Transverse colon (tissue), 4 donors: ENCODE measurements at regions not wholly inside any gene's neighbourhood (a gene's known extent, or its start where the extent isn't known, plus 50 kb on each side); places are given as distances from the start of the nearest gene placed in this dataset.

Experiments
- DNase-seq: peaks from one replicate; pipeline ENCODE4 v3.0.0-alpha.2; 2019
- H3K27ac ChIP-seq, 4 donors: fragments of 200-600 bp; sonication (generic); 2 replicates each; pipeline ENCODE4 v1.5.1; 2016 to 2018; ENCODE audit warnings: inconsistent platforms in 4 of 4
- H3K27me3 ChIP-seq: fragments of 200-600 bp; sonication (generic); 2 replicates; pipeline ENCODE4 v1.5.1; 2017; ENCODE audit warnings: inconsistent platforms
- H3K36me3 ChIP-seq, 4 donors: fragments of 200-600 bp; sonication (generic); 2 replicates each; pipeline ENCODE4 v1.5.1; 2017 to 2019; ENCODE audit warnings: inconsistent platforms in 4 of 4
- H3K4me1 ChIP-seq, 4 donors: fragments of 200-600 bp; sonication (generic); 2 replicates each; pipeline ENCODE4 v1.5.1; 2017 to 2020; ENCODE audit warnings: inconsistent platforms in 4 of 4
- H3K4me3 ChIP-seq, 4 donors: fragments of 200-600 bp; sonication (generic); 1 replicate in 1 of 4; 2 replicates in 3 of 4; pipeline versions ENCODE4 v1.5.1 to v1.6.1; 2017 to 2019; ENCODE audit warnings: inconsistent platforms in 4 of 4
- H3K9me3 ChIP-seq, 2 donors: fragments of 200-600 bp; sonication (generic); 2 replicates each; pipeline ENCODE4 v1.5.1; 2017 to 2019; ENCODE audit warnings: inconsistent platforms in 2 of 2
- EP300 ChIP-seq: sonication (generic); formaldehyde crosslinking; IDR thresholded peaks from one replicate; pipeline ENCODE4 v1.6.1; 2017; ENCODE audit warnings: antibody characterized with exemption, low read depth
- POLR2A ChIP-seq: fragments of 450-650 bp; IDR thresholded peaks from one replicate; pipeline ENCODE4 v1.6.1; 2016; ENCODE audit warnings: antibody characterized with exemption, mild to moderate bottlenecking, moderate library complexity
- POLR2AphosphoS5 ChIP-seq, 3 donors: sonication (generic); formaldehyde crosslinking; IDR thresholded peaks; one replicate each; pipeline ENCODE4 v1.6.1; 2016; ENCODE audit warnings: antibody characterized with exemption in 3 of 3
- WGBS, 2 donors: methylation state at CpG; one replicate each; pipeline ENCODE4 v1.1.5; 2018; ENCODE audit warnings: low coverage in 1 of 2; 5-methylcytosine and 5-hydroxymethylcytosine counted together
- in situ Hi-C, 4 donors: fragments of 200-750 bp; cut with MboI; loops; one replicate each; pipeline versions ENCODE4 v1.15.0 to v1.15.1; 2017; ENCODE audit warnings: low sequenced_read_pairs in 3 of 4, low pct_ligation_motif_present in 1 of 4, low pct_unique_long_range_greater_than_20kb in 1 of 4
- intact Hi-C: fragments of 100-400 bp; cut with DNase I; formaldehyde crosslinking; loops from one replicate; pipeline ENCODE4 v1.15.1; 2023; ENCODE audit warnings: low total_unique reads
- TF ChIP-seq, protein P1 (sequence below), 5 experiments: fragments of 200-600 bp in 3 of 5; fragments of 450-650 bp in 2 of 5; sonication (generic) in 3 of 5; IDR thresholded peaks; 1 replicate in 2 of 5; 2 replicates in 3 of 5; pipeline ENCODE4 v1.5.1; 2016 to 2017; ENCODE audit warnings: antibody characterized with exemption in 5 of 5, inconsistent platforms in 3 of 5, mild to moderate bottlenecking in 2 of 5, moderate library complexity in 1 of 5

DNA sequence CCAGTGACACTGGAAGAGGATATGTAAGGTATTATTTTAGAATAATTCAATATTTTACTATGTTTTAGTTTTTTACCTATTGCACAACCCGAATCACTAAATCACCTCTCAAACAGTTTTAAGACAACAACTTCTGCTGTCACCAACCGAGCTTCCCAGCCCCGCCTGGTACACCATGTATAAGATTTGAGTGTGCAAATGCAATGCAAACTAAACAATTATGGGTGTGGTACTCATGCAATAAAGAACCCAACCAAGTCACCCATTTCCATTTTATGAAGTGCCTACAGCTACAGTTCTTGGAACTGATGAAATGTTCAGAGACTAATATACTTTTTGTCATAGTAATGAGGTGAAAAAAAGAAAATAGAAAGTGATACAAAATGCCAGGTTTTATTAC lies 256.2 kb downstream of the TAFA4 start:
- WGBS, 2 donors = 40 to 70% methylated on average over 1 to 3 of the region's 3 CpGs
- no peak for DNase-seq
- H3K4me1 ChIP-seq = no peaks in the 10 kb centered on the region
- no peaks in the 10 kb centered on the region for H3K27me3 ChIP-seq
- no peaks in the 10 kb centered on the region for H3K9me3 ChIP-seq
- in situ Hi-C loops = no loop called here
- no peak overlapping the region for H3K27ac ChIP-seq
- no peak overlapping the region for H3K4me3 ChIP-seq
- H3K36me3 ChIP-seq = no peaks in the 10 kb centered on the region
- no peak for TF ChIP-seq POLR2A
- no peak for TF ChIP-seq POLR2AphosphoS5 (IDR thresholded peaks at IDR 0.05)
- no peak for TF ChIP-seq EP300
- TF ChIP-seq, protein P1, sequence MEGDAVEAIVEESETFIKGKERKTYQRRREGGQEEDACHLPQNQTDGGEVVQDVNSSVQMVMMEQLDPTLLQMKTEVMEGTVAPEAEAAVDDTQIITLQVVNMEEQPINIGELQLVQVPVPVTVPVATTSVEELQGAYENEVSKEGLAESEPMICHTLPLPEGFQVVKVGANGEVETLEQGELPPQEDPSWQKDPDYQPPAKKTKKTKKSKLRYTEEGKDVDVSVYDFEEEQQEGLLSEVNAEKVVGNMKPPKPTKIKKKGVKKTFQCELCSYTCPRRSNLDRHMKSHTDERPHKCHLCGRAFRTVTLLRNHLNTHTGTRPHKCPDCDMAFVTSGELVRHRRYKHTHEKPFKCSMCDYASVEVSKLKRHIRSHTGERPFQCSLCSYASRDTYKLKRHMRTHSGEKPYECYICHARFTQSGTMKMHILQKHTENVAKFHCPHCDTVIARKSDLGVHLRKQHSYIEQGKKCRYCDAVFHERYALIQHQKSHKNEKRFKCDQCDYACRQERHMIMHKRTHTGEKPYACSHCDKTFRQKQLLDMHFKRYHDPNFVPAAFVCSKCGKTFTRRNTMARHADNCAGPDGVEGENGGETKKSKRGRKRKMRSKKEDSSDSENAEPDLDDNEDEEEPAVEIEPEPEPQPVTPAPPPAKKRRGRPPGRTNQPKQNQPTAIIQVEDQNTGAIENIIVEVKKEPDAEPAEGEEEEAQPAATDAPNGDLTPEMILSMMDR (IDR thresholded peaks at IDR 0.05) = no peak
- intact Hi-C loops = no loop called here

DNA sequence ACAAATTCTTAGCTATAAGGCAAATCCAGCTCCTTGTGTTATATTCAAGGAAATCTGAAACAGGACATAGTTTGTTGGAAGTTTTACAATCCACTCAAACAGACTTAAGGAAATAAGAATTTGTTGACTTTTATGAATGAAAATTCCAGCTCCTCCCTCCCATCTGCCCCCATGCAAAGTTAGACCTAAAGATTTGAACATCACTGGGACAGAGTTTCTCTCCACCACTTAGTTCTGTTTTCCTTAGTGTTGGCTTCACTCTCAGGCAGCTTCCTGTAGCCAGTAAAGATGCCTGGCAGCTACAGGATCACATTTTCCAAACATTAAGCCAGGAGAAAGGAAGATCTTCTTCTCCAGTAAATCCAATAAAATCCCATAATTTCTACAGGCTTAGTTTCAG lies 265.0 kb downstream of the TAFA4 start:
- Histone ChIP-seq H3K4me3 (no peak overlapping the region), H3K27me3 (no peaks in the 10 kb centered on the region), H3K36me3 (no peaks in the 10 kb centered on the region), H3K27ac (peak overlapping the region; percentile 29 to 57 (median 42)), H3K9me3 (no peaks in the 10 kb centered on the region), H3K4me1 (peaks cover 0 to 6% (median 0%) of the 10 kb centered on the region in 4 donors)
- DNase-seq = no peak
- TF ChIP-seq, protein P1 (IDR thresholded peaks at IDR 0.05) = no peak
- TF ChIP-seq EP300 (no peak), POLR2A (no peak), POLR2AphosphoS5 (IDR thresholded peaks at IDR 0.05) (no peak)
- in situ Hi-C loops (no loop called here), intact Hi-C loops (no loop called here)

DNA sequence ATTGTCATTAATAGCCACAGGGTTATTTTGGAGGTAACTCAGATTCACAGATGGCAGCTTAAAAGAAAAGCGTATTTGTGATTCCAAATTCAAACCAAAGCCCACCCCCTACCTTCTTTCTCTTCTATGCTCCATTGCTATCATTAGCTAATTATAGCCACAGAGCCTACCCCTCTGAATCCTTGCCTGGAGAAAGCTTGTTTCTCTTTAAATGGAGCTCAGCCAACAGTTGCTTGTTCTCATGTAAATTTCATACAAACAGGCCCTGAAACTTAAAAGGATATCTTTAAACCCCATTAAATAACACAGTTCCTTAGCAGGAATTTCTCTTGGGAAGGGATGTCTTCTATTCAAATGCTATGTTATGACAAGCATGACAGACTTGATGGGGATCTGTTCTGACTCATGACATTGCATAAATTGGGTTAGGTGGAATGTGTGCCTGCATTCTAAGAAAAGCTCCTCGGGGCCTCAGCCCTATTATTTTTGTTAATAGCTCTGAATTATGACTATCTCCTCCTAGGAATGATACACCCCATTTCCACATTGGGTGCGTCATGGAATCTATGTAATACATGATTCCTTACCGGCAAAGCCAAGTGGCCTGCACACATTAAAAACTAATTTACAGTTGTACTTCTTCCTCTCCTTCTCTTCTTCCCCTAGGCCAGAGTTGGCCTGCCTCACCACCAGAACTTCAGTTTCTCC lies 265.8 kb downstream of the TAFA4 start:
- TF ChIP-seq EP300 = peak; percentile 7
- no peak for TF ChIP-seq POLR2A
- peak; percentile 70 to 72 (median 72) for TF ChIP-seq POLR2AphosphoS5 (IDR thresholded peaks at IDR 0.05)
- TF ChIP-seq, protein P1 (IDR thresholded peaks at IDR 0.05) = no peak
- Histone ChIP-seq H3K4me1 (peaks cover 0 to 6% (median 0%) of the 10 kb centered on the region in 4 donors), H3K27ac (peak overlapping the region; percentile 29 to 57 (median 42)), H3K36me3 (no peaks in the 10 kb centered on the region), H3K9me3 (no peaks in the 10 kb centered on the region), H3K27me3 (no peaks in the 10 kb centered on the region), H3K4me3 (no peak overlapping the region)
- intact Hi-C loops (no loop called here), in situ Hi-C loops (no loop called here)
- WGBS, 2 donors = 73 to 88% methylated on average over 1 to 4 of the region's 4 CpGs
- DNase-seq = no peak

DNA sequence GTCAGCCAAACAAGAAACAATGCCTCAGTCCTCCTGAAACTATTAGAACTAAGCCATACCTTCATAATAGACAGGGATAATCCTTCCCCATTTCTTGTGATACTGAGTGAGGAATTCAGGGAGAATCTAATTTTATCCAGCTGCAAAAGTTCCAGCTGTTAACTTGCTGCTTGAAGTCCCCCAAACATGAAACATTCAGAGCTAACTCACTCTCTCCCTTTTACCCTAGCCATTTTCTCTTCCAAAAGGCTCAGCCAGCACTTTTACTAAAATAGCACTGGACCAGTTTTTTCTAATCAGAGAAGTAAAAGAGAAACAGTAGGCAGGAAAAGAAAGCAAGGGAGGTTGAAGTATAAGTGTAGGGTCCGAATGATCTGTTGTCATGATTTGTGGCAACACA lies 268.1 kb downstream of the TAFA4 start:
- intact Hi-C loops (no loop called here), in situ Hi-C loops (no loop called here)
- Histone ChIP-seq H3K36me3 (no peaks in the 10 kb centered on the region), H3K27ac (no peak overlapping the region), H3K4me3 (no peak overlapping the region), H3K9me3 (no peaks in the 10 kb centered on the region), H3K27me3 (no peaks in the 10 kb centered on the region), H3K4me1 (peaks cover 0 to 6% (median 0%) of the 10 kb centered on the region in 4 donors)
- WGBS, 2 donors = 40 to 47% methylated on average over 1 of the region's 1 CpG
- no peak for TF ChIP-seq POLR2AphosphoS5 (IDR thresholded peaks at IDR 0.05)
- TF ChIP-seq, protein P1 (IDR thresholded peaks at IDR 0.05) = no peak
- no peak for TF ChIP-seq EP300
- DNase-seq = no peak
